HEK293T (cell line): ENCODE measurements at regions not wholly inside any gene's neighbourhood (a gene's known extent, or its start where the extent isn't known, plus 50 kb on each side); places are given as distances from the start of the nearest gene placed in this dataset.

Source experiments
- CTCF ChIA-PET: fragments of 350-600 bp; formaldehyde crosslinking; extraction: SDS; loops from one replicate; lab custom pipeline; 2021; ENCODE audit warnings: antibody characterized with exemption, inconsistent platforms; lab: Yijun Ruan, JAX
- POLR2A ChIA-PET: fragments of 350-600 bp; formaldehyde crosslinking; extraction: SDS; loops from one replicate; lab custom pipeline; 2020; ENCODE audit warnings: antibody characterized with exemption, inconsistent platforms; lab: Yijun Ruan, JAX
- DNase-seq: peaks from one replicate; pipeline ENCODE4 v3.0.0; 2012; ENCODE audit warnings: mixed read lengths; ENCODE audit errors: extremely low spot score
- ARNT ChIP-seq: fragments of 450-650 bp; IDR thresholded peaks from 2 replicates; pipeline ENCODE4 v1.6.1; 2017; ENCODE audit warnings: mild to moderate bottlenecking
- BHLHE40 ChIP-seq: fragments of 450-650 bp; IDR thresholded peaks from 2 replicates; pipeline ENCODE4 v1.6.1; 2016; ENCODE audit warnings: mild to moderate bottlenecking, moderate library complexity, borderline replicate concordance
- CTBP1 ChIP-seq: fragments of 450-650 bp; IDR thresholded peaks from 2 replicates; pipeline ENCODE4 v1.6.1; 2016; ENCODE audit warnings: borderline replicate concordance
- ELF4 ChIP-seq: fragments of 450-650 bp; IDR thresholded peaks from 2 replicates; pipeline ENCODE4 v1.6.1; 2017; ENCODE audit warnings: antibody characterized with exemption
- FOXA1 ChIP-seq: fragments of 450-650 bp; IDR thresholded peaks from 2 replicates; pipeline ENCODE4 v1.6.1; 2016; ENCODE audit warnings: mild to moderate bottlenecking
- FOXK2 ChIP-seq: fragments of 450-650 bp; IDR thresholded peaks from 2 replicates; pipeline ENCODE4 v1.6.1; 2016; ENCODE audit warnings: mild to moderate bottlenecking
- FOXM1 ChIP-seq: fragments of 450-650 bp; IDR thresholded peaks from 2 replicates; pipeline ENCODE4 v1.6.1; 2017; ENCODE audit warnings: mild to moderate bottlenecking, borderline replicate concordance
- HDGF ChIP-seq: fragments of 450-650 bp; IDR thresholded peaks from 2 replicates; pipeline ENCODE4 v1.6.1; 2017; ENCODE audit warnings: antibody characterized with exemption, borderline replicate concordance
- L3MBTL2 ChIP-seq: fragments of 450-650 bp; conservative IDR thresholded peaks from 2 replicates; pipeline ENCODE4 v1.6.1; 2016; ENCODE audit warnings: mild to moderate bottlenecking
- LEF1 ChIP-seq: fragments of 450-650 bp; IDR thresholded peaks from 2 replicates; pipeline ENCODE4 v1.6.1; 2017; ENCODE audit warnings: mild to moderate bottlenecking, borderline replicate concordance
- NFRKB ChIP-seq: fragments of 450-650 bp; IDR thresholded peaks from 2 replicates; pipeline ENCODE4 v1.6.1; 2016; ENCODE audit warnings: mild to moderate bottlenecking, moderate library complexity
- SP1 ChIP-seq: fragments of 450-650 bp; IDR thresholded peaks from 2 replicates; pipeline ENCODE4 v1.6.1; 2017
- SUZ12 ChIP-seq: fragments of 450-650 bp; IDR thresholded peaks from 2 replicates; pipeline ENCODE4 v1.6.1; 2016; ENCODE audit warnings: mild to moderate bottlenecking
- TARDBP ChIP-seq: fragments of 450-650 bp; IDR thresholded peaks from 2 replicates; pipeline ENCODE4 v1.6.1; 2016
- ZNF384 ChIP-seq: fragments of 450-650 bp; IDR thresholded peaks from 2 replicates; pipeline ENCODE4 v1.6.1; 2016
- TF ChIP-seq, protein P1 (sequence below): fragments of 450-650 bp; IDR thresholded peaks from 2 replicates; pipeline ENCODE4 v1.6.1; 2016

- no peak for TF ChIP-seq HDGF
- no peak for TF ChIP-seq ARNT
- no peak for TF ChIP-seq FOXM1
- TF ChIP-seq NFRKB = no peak
- TF ChIP-seq FOXA1 = no peak
- TF ChIP-seq BHLHE40 = no peak
- TF ChIP-seq FOXK2 = no peak
- no peak for TF ChIP-seq L3MBTL2
- TF ChIP-seq SP1 = no peak
- TF ChIP-seq ZNF384 = no peak
- no peak for TF ChIP-seq TARDBP
- TF ChIP-seq SUZ12 = no peak
- no peak for TF ChIP-seq ELF4
- no peak for TF ChIP-seq CTBP1
- TF ChIP-seq, protein P1, sequence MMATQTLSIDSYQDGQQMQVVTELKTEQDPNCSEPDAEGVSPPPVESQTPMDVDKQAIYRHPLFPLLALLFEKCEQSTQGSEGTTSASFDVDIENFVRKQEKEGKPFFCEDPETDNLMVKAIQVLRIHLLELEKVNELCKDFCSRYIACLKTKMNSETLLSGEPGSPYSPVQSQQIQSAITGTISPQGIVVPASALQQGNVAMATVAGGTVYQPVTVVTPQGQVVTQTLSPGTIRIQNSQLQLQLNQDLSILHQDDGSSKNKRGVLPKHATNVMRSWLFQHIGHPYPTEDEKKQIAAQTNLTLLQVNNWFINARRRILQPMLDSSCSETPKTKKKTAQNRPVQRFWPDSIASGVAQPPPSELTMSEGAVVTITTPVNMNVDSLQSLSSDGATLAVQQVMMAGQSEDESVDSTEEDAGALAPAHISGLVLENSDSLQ = no peak
- ChIA-PET POLR2A (no interaction called here), CTCF (no interaction called here)
- no peak for DNase-seq
These were observed 61.8 kb upstream of the TTLL7 start for GRCh38 chr1:84060781-84061180.

DNA sequence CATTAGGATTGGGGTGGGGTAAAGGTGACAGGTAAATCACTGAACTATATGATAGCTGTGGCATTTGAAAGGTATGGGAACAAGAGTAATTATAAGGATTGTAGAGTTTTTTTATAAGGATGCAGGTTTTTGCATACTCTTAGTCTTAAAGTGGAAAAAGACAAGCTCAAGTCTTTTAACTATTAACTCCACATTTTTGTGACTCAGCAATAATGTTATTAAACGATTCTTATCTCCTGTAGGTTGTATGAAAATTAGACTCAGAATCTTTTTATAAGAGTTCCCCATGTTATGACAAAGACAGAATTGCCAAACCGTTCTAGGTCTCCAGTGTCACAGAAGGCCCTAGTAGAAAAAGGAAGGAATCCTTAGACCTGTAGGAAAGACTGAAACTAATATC is 49.9 kb upstream of the TTLL7 start:
- DNase-seq = no peak
- TF ChIP-seq ZNF384 = no peak
- TF ChIP-seq, protein P1 = no peak
- TF ChIP-seq LEF1 = no peak
- TF ChIP-seq HDGF = no peak
- no peak for TF ChIP-seq ELF4
- no peak for TF ChIP-seq TARDBP
- no peak for TF ChIP-seq FOXA1
- no peak for TF ChIP-seq ARNT
- TF ChIP-seq FOXM1 = no peak
- no peak for TF ChIP-seq SUZ12
- no peak for TF ChIP-seq SP1
- no peak for TF ChIP-seq FOXK2
- TF ChIP-seq L3MBTL2 = no peak
- no peak for TF ChIP-seq CTBP1
- no peak for TF ChIP-seq BHLHE40
- no peak for TF ChIP-seq NFRKB
- ChIA-PET POLR2A (interaction anchor here (0.7 kb wide), 1 partner anchor 1403 kb away, joined by 3 read pairs; no protein-coding TSS in a partner anchor), CTCF (no interaction called here)
